ENCODE measurements at regions not wholly inside any gene's neighbourhood (a gene's known extent, or its start where the extent isn't known, plus 50 kb on each side); places are given as distances from the start of the nearest gene placed in this dataset.

GRCh38 chr10:14397066-14397465, 66.3 kb upstream of the FRMD4A start:
- TF ChIP-seq POLR2A (IDR thresholded peaks at IDR 0.05; ENCODE audit: low read depth) (no peak), POLR2AphosphoS5 (IDR thresholded peaks at IDR 0.05) (peak in 1 of 2 donors; percentile 36), EP300 (IDR thresholded peaks at IDR 0.05) (no peak)
- TF ChIP-seq, protein P1, sequence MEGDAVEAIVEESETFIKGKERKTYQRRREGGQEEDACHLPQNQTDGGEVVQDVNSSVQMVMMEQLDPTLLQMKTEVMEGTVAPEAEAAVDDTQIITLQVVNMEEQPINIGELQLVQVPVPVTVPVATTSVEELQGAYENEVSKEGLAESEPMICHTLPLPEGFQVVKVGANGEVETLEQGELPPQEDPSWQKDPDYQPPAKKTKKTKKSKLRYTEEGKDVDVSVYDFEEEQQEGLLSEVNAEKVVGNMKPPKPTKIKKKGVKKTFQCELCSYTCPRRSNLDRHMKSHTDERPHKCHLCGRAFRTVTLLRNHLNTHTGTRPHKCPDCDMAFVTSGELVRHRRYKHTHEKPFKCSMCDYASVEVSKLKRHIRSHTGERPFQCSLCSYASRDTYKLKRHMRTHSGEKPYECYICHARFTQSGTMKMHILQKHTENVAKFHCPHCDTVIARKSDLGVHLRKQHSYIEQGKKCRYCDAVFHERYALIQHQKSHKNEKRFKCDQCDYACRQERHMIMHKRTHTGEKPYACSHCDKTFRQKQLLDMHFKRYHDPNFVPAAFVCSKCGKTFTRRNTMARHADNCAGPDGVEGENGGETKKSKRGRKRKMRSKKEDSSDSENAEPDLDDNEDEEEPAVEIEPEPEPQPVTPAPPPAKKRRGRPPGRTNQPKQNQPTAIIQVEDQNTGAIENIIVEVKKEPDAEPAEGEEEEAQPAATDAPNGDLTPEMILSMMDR (IDR thresholded peaks at IDR 0.05) = no peak

Data from esophagus muscularis mucosa (tissue), 4 donors.